H1 (cell line): ENCODE measurements at regions not wholly inside any gene's neighbourhood (a gene's known extent, or its start where the extent isn't known, plus 50 kb on each side); places are given as distances from the start of the nearest gene placed in this dataset.
A peak's percentile ranks its signal among the peaks of the same experiment; 100 is the strongest.

ENCODE experiments used
- CTCF ChIA-PET: fragments of 300-600 bp; sonication (Branson Sonifier 250); formaldehyde crosslinking; loops from one replicate; lab custom pipeline; 2021; ENCODE audit not compliant: partially characterized antibody; lab: Charles Lee
- POLR2A ChIA-PET: fragments of 300-600 bp; sonication (Branson Sonifier 250); formaldehyde crosslinking; loops from one replicate; lab custom pipeline; 2021; ENCODE audit warnings: inconsistent platforms; ENCODE audit not compliant: partially characterized antibody; lab: Charles Lee
- DNase-seq, 2 experiments: peaks; one replicate each; pipeline versions ENCODE4 v3.0.0 to v3.0.0-alpha.2; 2010 to 2022; ENCODE audit warnings: low spot score in 2 of 2, low read depth in 1 of 2, mixed read lengths in 1 of 2
- FAIRE-seq: peaks from 2 replicates; lab custom pipeline; 2011; peaks lifted over from hg19 to GRCh38; lab: Jason Lieb, UNC
- H2AFZ ChIP-seq: 2 replicates; pipeline ENCODE4 v1.8.1; 2012; ENCODE audit warnings: low read length, inconsistent platforms
- H2AK5ac ChIP-seq: 2 replicates; pipeline ENCODE4 v1.6.1; 2013; ENCODE audit warnings: low read depth, low read length
- H2BK120ac ChIP-seq: replicated peaks from 2 replicates; pipeline ENCODE3; 2013; ENCODE audit warnings: low read depth, low read length, inconsistent platforms
- H2BK12ac ChIP-seq: 2 replicates; pipeline ENCODE4 v1.6.1; 2013; ENCODE audit warnings: low read depth, low read length
- H2BK15ac ChIP-seq: 2 replicates; pipeline ENCODE4 v1.6.1; 2013; ENCODE audit warnings: low read length
- H2BK20ac ChIP-seq: 2 replicates; pipeline ENCODE4 v1.6.1; 2013; ENCODE audit warnings: low read length
- H2BK5ac ChIP-seq: 2 replicates; pipeline ENCODE4 v1.6.1; 2013; ENCODE audit warnings: low read depth, low read length
- H3K14ac ChIP-seq: 2 replicates; pipeline ENCODE4 v1.6.1; 2013; ENCODE audit warnings: inconsistent platforms; ENCODE audit not compliant: insufficient read length
- H3K18ac ChIP-seq: 2 replicates; pipeline ENCODE4 v1.6.1; 2013; ENCODE audit warnings: low read length; ENCODE audit errors: extremely low read depth
- H3K23ac ChIP-seq: 2 replicates; pipeline ENCODE4 v1.6.1; 2013; ENCODE audit warnings: inconsistent platforms; ENCODE audit not compliant: insufficient read length
- H3K23me2 ChIP-seq: 2 replicates; pipeline ENCODE4 v1.6.1; 2013; ENCODE audit warnings: low read depth, low read length
- H3K27ac ChIP-seq: 2 replicates; pipeline ENCODE4 v1.6.1; 2011; ENCODE audit warnings: low read depth, low read length, inconsistent platforms
- H3K27me3 ChIP-seq, 4 experiments: replicated peaks in 1 of 4; 1 replicate in 1 of 4; 2 replicates in 3 of 4; pipeline versions ENCODE4 v1.6.1 to v1.8.1; 2011 to 2013; ENCODE audit warnings: low read length in 3 of 4, mild to moderate bottlenecking in 3 of 4, inconsistent platforms in 2 of 4, mixed read lengths in 2 of 4, moderate library complexity in 1 of 4; ENCODE audit not compliant: control insufficient read depth in 3 of 4, insufficient read depth in 3 of 4; ENCODE audit errors: extremely low read depth in 1 of 4
- H3K36me3 ChIP-seq, 4 experiments: 2 replicates each; pipeline versions ENCODE4 v1.6.1 to v1.8.1; 2011 to 2013; ENCODE audit warnings: mild to moderate bottlenecking in 4 of 4, low read length in 3 of 4, moderate library complexity in 2 of 4, control low read depth in 1 of 4, inconsistent platforms in 1 of 4; ENCODE audit not compliant: insufficient read depth in 4 of 4, control insufficient read depth in 2 of 4
- H3K4ac ChIP-seq: replicated peaks from 2 replicates; pipeline ENCODE3; 2013; ENCODE audit warnings: low read length, low read depth, mixed read lengths, inconsistent platforms; ENCODE audit not compliant: insufficient read length
- H3K4me1 ChIP-seq, 4 experiments: replicated peaks in 1 of 4; 1 replicate in 1 of 4; 2 replicates in 3 of 4; pipeline versions ENCODE4 v1.6.1 to v1.8.1; 2011 to 2013; ENCODE audit warnings: low read length in 3 of 4, inconsistent platforms in 2 of 4, mixed read lengths in 1 of 4; ENCODE audit not compliant: insufficient read depth in 4 of 4, control insufficient read depth in 3 of 4
- H3K4me2 ChIP-seq, 2 experiments: 2 replicates each; pipeline versions ENCODE4 v1.6.1 to v1.8.1; 2011 to 2013; ENCODE audit warnings: low read depth in 2 of 2, low read length in 2 of 2, control low read depth in 1 of 2, inconsistent platforms in 1 of 2, mild to moderate bottlenecking in 1 of 2; ENCODE audit not compliant: insufficient read depth in 1 of 2
- H3K4me3 ChIP-seq, 4 experiments: fragments of 200-600, 300-600 bp in 1 of 4; sonication (generic), shearing (Covaris generic), sonication (Bioruptor Twin) in 1 of 4; 2 replicates each; pipeline versions ENCODE4 v1.5.1 to v1.8.1; 2011 to 2016; ENCODE audit warnings: low read length in 4 of 4, low read depth in 3 of 4, control low read depth in 2 of 4, inconsistent platforms in 2 of 4, mild to moderate bottlenecking in 2 of 4, mixed read lengths in 1 of 4, moderate library complexity in 1 of 4; ENCODE audit not compliant: insufficient read depth in 2 of 4; ENCODE audit errors: extremely low read depth in 1 of 4
- H3K56ac ChIP-seq: replicated peaks from 2 replicates; pipeline ENCODE3; 2013; ENCODE audit warnings: low read depth, mild to moderate bottlenecking, mixed read lengths, low read length, inconsistent platforms; ENCODE audit not compliant: insufficient read length
- H3K79me1 ChIP-seq: 2 replicates; pipeline ENCODE4 v1.6.1; 2013; ENCODE audit warnings: low read depth, low read length, control low read depth
- H3K79me2 ChIP-seq, 2 experiments: 2 replicates each; pipeline versions ENCODE4 v1.6.1 to v1.8.1; 2012 to 2013; ENCODE audit warnings: low read length in 2 of 2, mild to moderate bottlenecking in 2 of 2, inconsistent platforms in 1 of 2; ENCODE audit not compliant: insufficient read depth in 2 of 2, control insufficient read depth in 1 of 2
- H3K9ac ChIP-seq, 4 experiments: replicated peaks in 1 of 4; 1 replicate in 1 of 4; 2 replicates in 3 of 4; pipeline versions ENCODE4 v1.6.1 to v1.8.1; 2011 to 2013; ENCODE audit warnings: low read depth in 3 of 4, low read length in 3 of 4, control low read depth in 2 of 4, mild to moderate bottlenecking in 2 of 4, moderate library complexity in 2 of 4, inconsistent platforms in 1 of 4; ENCODE audit errors: extremely low read depth in 1 of 4
- H3K9me3 ChIP-seq, 2 experiments: 2 replicates each; pipeline versions ENCODE4 v1.6.1 to v1.8.1; 2012 to 2013; ENCODE audit warnings: mild to moderate bottlenecking in 2 of 2, moderate library complexity in 2 of 2, control low read depth in 1 of 2, inconsistent platforms in 1 of 2, low read depth in 1 of 2, low read length in 1 of 2, mixed read lengths in 1 of 2; ENCODE audit not compliant: insufficient read depth in 2 of 2
- H4K20me1 ChIP-seq, 2 experiments: replicated peaks in 1 of 2; 2 replicates each; pipeline versions ENCODE3 to v1.8.1; 2011 to 2013; ENCODE audit warnings: inconsistent platforms in 2 of 2, low read length in 2 of 2, mild to moderate bottlenecking in 1 of 2; ENCODE audit not compliant: insufficient read depth in 2 of 2, control insufficient read depth in 1 of 2
- H4K5ac ChIP-seq: 2 replicates; pipeline ENCODE4 v1.6.1; 2013; ENCODE audit warnings: low read length, low read depth, mixed read lengths, inconsistent platforms; ENCODE audit not compliant: insufficient read length
- H4K8ac ChIP-seq: 2 replicates; pipeline ENCODE4 v1.8.0; 2013; ENCODE audit warnings: mild to moderate bottlenecking, moderate library complexity, low read length, inconsistent platforms; ENCODE audit not compliant: insufficient read depth; ENCODE audit errors: extremely low read depth
- H4K91ac ChIP-seq: replicated peaks from 2 replicates; pipeline ENCODE3; 2013; ENCODE audit warnings: low read length, mixed read lengths, inconsistent platforms; ENCODE audit not compliant: insufficient read length
- ATF2 ChIP-seq: IDR thresholded peaks from 2 replicates; pipeline ENCODE4 v1.6.1; 2012; ENCODE audit warnings: low read length, inconsistent platforms
- ATF3 ChIP-seq: IDR thresholded peaks from 2 replicates; pipeline ENCODE4 v1.6.1; 2011; ENCODE audit warnings: low read depth, mild to moderate bottlenecking, low read length; ENCODE audit not compliant: insufficient read depth
- CHD1 ChIP-seq: IDR thresholded peaks from 2 replicates; pipeline ENCODE4 v1.6.1; 2012; ENCODE audit warnings: low read depth, low read length, improper control_type of control experiment
- CTBP2 ChIP-seq: IDR thresholded peaks from 2 replicates; pipeline ENCODE4 v1.7.0; 2011; ENCODE audit warnings: borderline replicate concordance, mild to moderate bottlenecking, moderate library complexity, mixed read lengths, low read length; ENCODE audit not compliant: insufficient read depth, insufficient read length
- FOSL1 ChIP-seq: IDR thresholded peaks from 2 replicates; pipeline ENCODE4 v1.6.1; 2011; ENCODE audit warnings: mild to moderate bottlenecking, low read depth, low read length, moderate library complexity; ENCODE audit not compliant: insufficient read depth
- POLR2AphosphoS5 ChIP-seq: IDR thresholded peaks from 2 replicates; pipeline ENCODE4 v1.6.1; 2011; ENCODE audit warnings: low read depth, low read length
- RFX5 ChIP-seq: IDR thresholded peaks from 2 replicates; pipeline ENCODE4 v1.6.1; 2011; ENCODE audit warnings: low read depth, low read length, improper control_type of control experiment, borderline replicate concordance
- RNF2 ChIP-seq: fragments of 200-900, 300-1000 bp; sonication (generic); IDR thresholded peaks from 2 replicates; pipeline ENCODE4 v1.7.1; 2016; ENCODE audit warnings: borderline replicate concordance, low read depth, mild to moderate bottlenecking, antibody characterized with exemption, low read length; ENCODE audit not compliant: poor library complexity, severe bottlenecking; ENCODE audit errors: missing control alignments
- SIX5 ChIP-seq: IDR thresholded peaks from 2 replicates; pipeline ENCODE4 v1.6.1; 2011; ENCODE audit warnings: mild to moderate bottlenecking, low read depth, low read length
- SP1 ChIP-seq: IDR thresholded peaks from 2 replicates; pipeline ENCODE4 v1.6.1; 2011; ENCODE audit warnings: low read depth, low read length
- SP4 ChIP-seq: IDR thresholded peaks from 2 replicates; pipeline ENCODE4 v1.6.1; 2012; ENCODE audit warnings: low read length, inconsistent platforms
- TBP ChIP-seq: IDR thresholded peaks from 2 replicates; pipeline ENCODE4 v1.6.1; 2011; ENCODE audit warnings: low read depth, low read length, improper control_type of control experiment
- ZNF274 ChIP-seq: IDR thresholded peaks from 2 replicates; pipeline ENCODE4 v1.7.0; 2012; ENCODE audit warnings: low read length, borderline replicate concordance; ENCODE audit errors: extremely low read depth
- WGBS, 2 experiments: shearing (Covaris generic) in 1 of 2; methylation state at CpG; one replicate each; pipeline versions ENCODE4 v1.1.6 to v1.1.7; 2013 to 2015; ENCODE audit warnings: low lambda C conversion rate in 2 of 2, mixed read lengths in 2 of 2, inconsistent platforms in 1 of 2, low coverage in 1 of 2, missing lambda C conversion rate in 1 of 2; ENCODE audit not compliant: insufficient replicate concordance in 2 of 2, insufficient coverage in 1 of 2, insufficient read length in 1 of 2; ENCODE audit errors: extremely low coverage in 1 of 2, missing lambda C conversion rate in 1 of 2; 5-methylcytosine and 5-hydroxymethylcytosine counted together

- Histone ChIP-seq H3K79me1 (no peaks in the 10 kb centered on the region), H4K8ac (peak overlapping the region; percentile 75; the same call in 1 of the 2 replicates), H2BK15ac (no peak overlapping the region), H3K4ac (no peak overlapping the region), H2BK12ac (no peak overlapping the region), H3K4me1 (no peaks in the 10 kb centered on the region), H4K91ac (peak overlapping the region; percentile 41), H2BK120ac (no peak overlapping the region), H2BK20ac (no peak overlapping the region), H3K79me2 (no peaks in the 10 kb centered on the region), H3K23ac (no peak overlapping the region), H3K18ac (no peak overlapping the region; the same call in 1 of the 2 replicates), H3K56ac (no peak overlapping the region), H2AK5ac (no peak overlapping the region), H4K20me1 (no peaks in the 10 kb centered on the region), H3K36me3 (no peaks in the 10 kb centered on the region), H3K27me3 (no peaks in the 10 kb centered on the region), H3K14ac (no peak overlapping the region), H2BK5ac (no peak overlapping the region), H3K4me3 (no peak overlapping the region), H3K9me3 (no peaks in the 10 kb centered on the region), H3K4me2 (no peak overlapping the region), H3K9ac (no peak overlapping the region), H3K23me2 (no peaks in the 10 kb centered on the region), H4K5ac (peak overlapping the region; percentile 28), H2AFZ (peak overlapping the region; percentile 93), H3K27ac (no peak overlapping the region)
- DNase-seq (no peak), FAIRE-seq (no peak)
- ChIA-PET POLR2A (no interaction called here), CTCF (interaction anchor here (1.4 to 2.2 kb wide), 4 partner anchors 9 to 119 kb away, joined by 3 to 5 read pairs (median 4); no protein-coding TSS in a partner anchor)
- 88% methylated on average over 5 of the region's 5 CpGs; no CpG with 5 or more reads in 1 of the 2 experiments for WGBS, 2 experiments
- TF ChIP-seq SP1: no peak
- TF ChIP-seq TBP: no peak
- no peak for TF ChIP-seq ATF3
- TF ChIP-seq RNF2: no peak
- TF ChIP-seq ZNF274: no peak
- no peak for TF ChIP-seq FOSL1
- no peak for TF ChIP-seq CTBP2
- TF ChIP-seq ATF2: no peak
- no peak for TF ChIP-seq SP4
- TF ChIP-seq RFX5: no peak
- TF ChIP-seq SIX5: no peak
- TF ChIP-seq CHD1: no peak
- TF ChIP-seq POLR2AphosphoS5: no peak
Measured at GRCh38 chr1:226485192-226485591, 63.4 kb upstream of the STUM start.
